ENCODE measurements at regions not wholly inside any gene's neighbourhood (a gene's known extent, or its start where the extent isn't known, plus 50 kb on each side); places are given as distances from the start of the nearest gene placed in this dataset.
"Not testable (repeated sequence)": the region's sequence is repeated elsewhere in the genome, so short reads cannot be mapped to it uniquely, and the experiment has no call there.

- H3K4me1 ChIP-seq = no peaks in the 10 kb centered on the region
- H3K9me3 ChIP-seq = no peaks in the 10 kb centered on the region
- H3K27me3 ChIP-seq = no peaks in the 10 kb centered on the region
- H3K36me3 ChIP-seq = no peaks in the 10 kb centered on the region
- H3K4me3 ChIP-seq = no peak overlapping the region
- TF ChIP-seq, protein P1, sequence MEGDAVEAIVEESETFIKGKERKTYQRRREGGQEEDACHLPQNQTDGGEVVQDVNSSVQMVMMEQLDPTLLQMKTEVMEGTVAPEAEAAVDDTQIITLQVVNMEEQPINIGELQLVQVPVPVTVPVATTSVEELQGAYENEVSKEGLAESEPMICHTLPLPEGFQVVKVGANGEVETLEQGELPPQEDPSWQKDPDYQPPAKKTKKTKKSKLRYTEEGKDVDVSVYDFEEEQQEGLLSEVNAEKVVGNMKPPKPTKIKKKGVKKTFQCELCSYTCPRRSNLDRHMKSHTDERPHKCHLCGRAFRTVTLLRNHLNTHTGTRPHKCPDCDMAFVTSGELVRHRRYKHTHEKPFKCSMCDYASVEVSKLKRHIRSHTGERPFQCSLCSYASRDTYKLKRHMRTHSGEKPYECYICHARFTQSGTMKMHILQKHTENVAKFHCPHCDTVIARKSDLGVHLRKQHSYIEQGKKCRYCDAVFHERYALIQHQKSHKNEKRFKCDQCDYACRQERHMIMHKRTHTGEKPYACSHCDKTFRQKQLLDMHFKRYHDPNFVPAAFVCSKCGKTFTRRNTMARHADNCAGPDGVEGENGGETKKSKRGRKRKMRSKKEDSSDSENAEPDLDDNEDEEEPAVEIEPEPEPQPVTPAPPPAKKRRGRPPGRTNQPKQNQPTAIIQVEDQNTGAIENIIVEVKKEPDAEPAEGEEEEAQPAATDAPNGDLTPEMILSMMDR (IDR thresholded peaks at IDR 0.05) = peak in 1 of 6 experiments; percentile 15
- TF ChIP-seq POLR2A (IDR thresholded peaks at IDR 0.05) = no peak
- H3K27ac ChIP-seq = no peak overlapping the region
- DNase-seq = no peak
These were observed 909.6 kb downstream of the REEP3 start for GRCh38 chr10:64430690-64431323.

- H3K27me3 ChIP-seq, DNase-seq, H3K4me3 ChIP-seq, H3K4me1 ChIP-seq, H3K27ac ChIP-seq, H3K9me3 ChIP-seq, H3K36me3 ChIP-seq: not testable (repeated sequence)
These were observed 920.7 kb downstream of the REEP3 start for GRCh38 chr10:64441872-64442271.

DNA sequence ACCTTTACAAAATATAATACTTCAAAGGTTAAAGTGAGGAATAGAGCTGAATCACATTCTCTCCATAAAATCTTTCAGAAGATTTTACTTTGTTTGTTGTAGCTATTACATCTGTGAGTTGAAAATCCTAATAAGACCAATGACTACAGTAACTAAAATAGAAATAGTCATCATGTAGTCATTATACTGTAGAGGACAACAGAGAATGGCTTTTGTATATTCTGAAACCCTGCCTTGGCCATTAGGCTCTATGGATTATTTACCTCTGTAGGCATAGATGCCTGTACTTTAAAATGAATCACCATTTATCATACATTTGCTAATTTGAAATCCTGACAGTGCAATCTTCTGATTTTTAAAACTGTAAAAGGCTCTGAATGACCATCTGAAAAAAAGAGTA, 923.0 kb downstream of the REEP3 start:
- Histone ChIP-seq H3K36me3 (no peaks in the 10 kb centered on the region), H3K27ac (no peak overlapping the region), H3K9me3 (no peaks in the 10 kb centered on the region), H3K4me3 (no peak overlapping the region), H3K4me1 (no peaks in the 10 kb centered on the region), H3K27me3 (no peaks in the 10 kb centered on the region)
- no peak for DNase-seq
- TF ChIP-seq, protein P1 (IDR thresholded peaks at IDR 0.05) = no peak
- no peak for TF ChIP-seq POLR2A (IDR thresholded peaks at IDR 0.05)

DNA sequence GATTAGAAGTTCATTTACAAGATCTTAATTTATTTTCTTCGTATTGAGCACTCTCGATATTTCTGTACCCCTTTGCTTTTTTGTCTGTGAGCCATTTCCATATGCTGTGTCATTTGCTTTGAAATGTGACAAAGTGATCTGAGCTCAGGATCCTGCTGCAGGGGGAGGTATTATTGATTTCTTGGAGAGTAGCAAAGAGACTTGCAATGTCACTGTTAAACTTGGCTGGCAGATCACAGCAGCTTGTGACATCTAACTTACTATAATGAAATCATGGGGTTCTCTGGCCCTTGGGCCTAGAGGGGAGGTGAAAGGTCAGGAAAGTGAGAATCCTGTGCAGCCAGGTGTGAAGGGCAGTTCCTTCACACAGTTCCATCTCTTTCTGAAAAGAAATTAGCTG, 923.4 kb downstream of the REEP3 start:
- Histone ChIP-seq H3K27me3 (no peaks in the 10 kb centered on the region), H3K4me3 (no peak overlapping the region), H3K36me3 (no peaks in the 10 kb centered on the region), H3K4me1 (no peaks in the 10 kb centered on the region), H3K9me3 (no peaks in the 10 kb centered on the region), H3K27ac (no peak overlapping the region)
- TF ChIP-seq POLR2A (IDR thresholded peaks at IDR 0.05) = no peak
- no peak for DNase-seq

DNA sequence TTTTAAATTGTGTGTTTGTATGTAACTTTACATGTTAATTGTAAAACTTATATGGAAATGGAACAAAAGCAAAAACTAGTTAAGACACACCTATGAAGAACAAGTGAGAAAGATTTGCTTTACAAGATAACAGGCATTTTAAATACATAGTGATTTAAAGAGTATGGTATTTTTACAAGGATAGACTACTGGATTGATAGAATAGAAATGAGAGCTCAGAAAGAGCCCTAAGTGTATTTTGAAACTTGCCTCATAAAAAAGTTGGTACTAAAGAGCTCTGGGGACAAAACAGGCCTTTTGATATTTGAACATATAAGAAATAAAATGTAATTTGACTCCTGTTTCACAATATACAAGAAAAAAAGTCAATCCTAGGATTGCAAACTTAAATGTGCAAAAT, 928.4 kb downstream of the REEP3 start:
- Histone ChIP-seq H3K9me3 (no peaks in the 10 kb centered on the region), H3K4me1 (no peaks in the 10 kb centered on the region), H3K4me3 (no peak overlapping the region), H3K27ac (no peak overlapping the region), H3K27me3 (no peaks in the 10 kb centered on the region), H3K36me3 (no peaks in the 10 kb centered on the region)
- no peak for DNase-seq
- TF ChIP-seq POLR2A (IDR thresholded peaks at IDR 0.05) = no peak
- TF ChIP-seq, protein P1 (IDR thresholded peaks at IDR 0.05) = no peak

- H3K27me3 ChIP-seq = no peaks in the 10 kb centered on the region
- H3K36me3 ChIP-seq = no peaks in the 10 kb centered on the region
- DNase-seq = no peak
- no peak overlapping the region for H3K27ac ChIP-seq
- H3K4me3 ChIP-seq = no peak overlapping the region
- no peaks in the 10 kb centered on the region for H3K4me1 ChIP-seq
- H3K9me3 ChIP-seq = no peaks in the 10 kb centered on the region
- TF ChIP-seq, protein P1 (IDR thresholded peaks at IDR 0.05) = no peak
- no peak for TF ChIP-seq POLR2A (IDR thresholded peaks at IDR 0.05)
These were observed 929.1 kb downstream of the REEP3 start for GRCh38 chr10:64450312-64450711.

DNA sequence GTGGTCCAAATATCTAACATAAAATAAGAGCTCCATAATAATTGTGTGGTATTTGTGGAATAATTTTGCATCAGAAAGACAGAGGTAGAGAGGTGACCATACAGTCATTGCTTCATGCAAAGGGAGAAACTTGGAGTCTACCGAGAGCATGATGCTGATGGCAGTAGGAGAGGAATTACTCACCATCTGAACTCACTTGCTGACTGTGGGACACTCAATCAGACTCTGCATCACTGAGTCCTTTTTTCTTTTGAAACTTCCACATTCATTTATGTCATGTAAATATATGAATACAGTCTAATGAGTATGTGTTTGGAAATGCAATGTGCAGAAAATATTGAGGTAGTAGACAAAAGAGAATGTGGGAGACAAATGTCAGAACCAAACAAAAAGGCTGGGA, 933.8 kb downstream of the REEP3 start:
- no peak overlapping the region for H3K4me3 ChIP-seq
- DNase-seq = no peak
- no peaks in the 10 kb centered on the region for H3K36me3 ChIP-seq
- H3K4me1 ChIP-seq = no peaks in the 10 kb centered on the region
- no peaks in the 10 kb centered on the region for H3K9me3 ChIP-seq
- TF ChIP-seq, protein P1 (IDR thresholded peaks at IDR 0.05) = no peak
- no peak for TF ChIP-seq POLR2A (IDR thresholded peaks at IDR 0.05)
- H3K27ac ChIP-seq = no peak overlapping the region
- H3K27me3 ChIP-seq = no peaks in the 10 kb centered on the region

All from Peyer's patch (tissue), 4 donors.